ENCODE measurements at regions not wholly inside any gene's neighbourhood (a gene's known extent, or its start where the extent isn't known, plus 50 kb on each side); places are given as distances from the start of the nearest gene placed in this dataset.

GRCh38 chr18:78776151-78776550 lies 203.5 kb upstream of the SALL3 start:
- TF ChIP-seq, protein P1, sequence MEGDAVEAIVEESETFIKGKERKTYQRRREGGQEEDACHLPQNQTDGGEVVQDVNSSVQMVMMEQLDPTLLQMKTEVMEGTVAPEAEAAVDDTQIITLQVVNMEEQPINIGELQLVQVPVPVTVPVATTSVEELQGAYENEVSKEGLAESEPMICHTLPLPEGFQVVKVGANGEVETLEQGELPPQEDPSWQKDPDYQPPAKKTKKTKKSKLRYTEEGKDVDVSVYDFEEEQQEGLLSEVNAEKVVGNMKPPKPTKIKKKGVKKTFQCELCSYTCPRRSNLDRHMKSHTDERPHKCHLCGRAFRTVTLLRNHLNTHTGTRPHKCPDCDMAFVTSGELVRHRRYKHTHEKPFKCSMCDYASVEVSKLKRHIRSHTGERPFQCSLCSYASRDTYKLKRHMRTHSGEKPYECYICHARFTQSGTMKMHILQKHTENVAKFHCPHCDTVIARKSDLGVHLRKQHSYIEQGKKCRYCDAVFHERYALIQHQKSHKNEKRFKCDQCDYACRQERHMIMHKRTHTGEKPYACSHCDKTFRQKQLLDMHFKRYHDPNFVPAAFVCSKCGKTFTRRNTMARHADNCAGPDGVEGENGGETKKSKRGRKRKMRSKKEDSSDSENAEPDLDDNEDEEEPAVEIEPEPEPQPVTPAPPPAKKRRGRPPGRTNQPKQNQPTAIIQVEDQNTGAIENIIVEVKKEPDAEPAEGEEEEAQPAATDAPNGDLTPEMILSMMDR (IDR thresholded peaks at IDR 0.05), result no peak
- Histone ChIP-seq H3K36me3 (no peaks in the 10 kb centered on the region), H3K9me3 (no peaks in the 10 kb centered on the region), H3K27ac (no peak overlapping the region), H3K4me1 (no peaks in the 10 kb centered on the region), H3K4me3 (no peak overlapping the region), H3K27me3 (ENCODE audit: low read depth) (peaks cover 4% of the 10 kb centered on the region)
- DNase-seq (no peak), ATAC-seq (no peak)
- intact Hi-C loops (cut with DNase I), result no loop called here

- TF ChIP-seq, protein P1 (IDR thresholded peaks at IDR 0.05), result no peak
- no peaks in the 10 kb centered on the region for H3K27me3 ChIP-seq (ENCODE audit: low read depth)
- no peaks in the 10 kb centered on the region for H3K4me1 ChIP-seq
- no peak overlapping the region for H3K4me3 ChIP-seq
- no peaks in the 10 kb centered on the region for H3K9me3 ChIP-seq
- ATAC-seq (no peak), DNase-seq (no peak)
- H3K27ac ChIP-seq, result no peak overlapping the region
- intact Hi-C loops (cut with DNase I), result no loop called here
- H3K36me3 ChIP-seq, result no peaks in the 10 kb centered on the region
Observed at GRCh38 chr18:78776706-78777285, 202.8 kb upstream of the SALL3 start.

GRCh38 chr18:78777992-78778391 lies 201.6 kb upstream of the SALL3 start:
- no peak overlapping the region for H3K27ac ChIP-seq
- H3K4me1 ChIP-seq, result no peaks in the 10 kb centered on the region
- no peaks in the 10 kb centered on the region for H3K36me3 ChIP-seq
- intact Hi-C loops (cut with DNase I), result no loop called here
- DNase-seq (no peak), ATAC-seq (no peak)
- H3K4me3 ChIP-seq, result no peak overlapping the region
- H3K9me3 ChIP-seq, result no peaks in the 10 kb centered on the region
- TF ChIP-seq, protein P1 (IDR thresholded peaks at IDR 0.05), result no peak
- H3K27me3 ChIP-seq (ENCODE audit: low read depth), result no peaks in the 10 kb centered on the region

DNA sequence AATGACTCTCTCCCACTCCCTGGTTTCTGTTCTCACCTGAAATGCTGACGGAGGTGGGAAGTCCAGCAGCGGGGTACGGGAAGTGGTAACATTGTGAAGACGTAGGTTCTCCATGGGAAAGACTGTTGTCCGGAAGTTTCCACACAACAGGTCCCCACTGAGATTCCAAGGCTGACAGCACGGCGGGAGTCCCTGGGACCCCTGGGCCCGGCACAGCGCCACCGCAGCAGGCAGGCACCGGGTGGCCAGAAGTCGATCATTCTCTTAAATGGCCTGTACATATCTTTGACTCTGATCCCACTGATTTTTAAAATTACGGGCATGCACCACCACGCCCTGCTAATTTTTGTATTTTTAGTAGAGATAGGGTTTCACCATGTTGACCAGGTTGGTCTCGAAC lies 201.0 kb upstream of the SALL3 start:
- Histone ChIP-seq H3K27ac (no peak overlapping the region), H3K4me1 (no peaks in the 10 kb centered on the region), H3K4me3 (no peak overlapping the region), H3K9me3 (no peaks in the 10 kb centered on the region), H3K36me3 (no peaks in the 10 kb centered on the region), H3K27me3 (ENCODE audit: low read depth) (no peaks in the 10 kb centered on the region)
- intact Hi-C loops (cut with DNase I), result no loop called here
- ATAC-seq (no peak), DNase-seq (no peak)
- TF ChIP-seq, protein P1 (IDR thresholded peaks at IDR 0.05), result no peak

DNA sequence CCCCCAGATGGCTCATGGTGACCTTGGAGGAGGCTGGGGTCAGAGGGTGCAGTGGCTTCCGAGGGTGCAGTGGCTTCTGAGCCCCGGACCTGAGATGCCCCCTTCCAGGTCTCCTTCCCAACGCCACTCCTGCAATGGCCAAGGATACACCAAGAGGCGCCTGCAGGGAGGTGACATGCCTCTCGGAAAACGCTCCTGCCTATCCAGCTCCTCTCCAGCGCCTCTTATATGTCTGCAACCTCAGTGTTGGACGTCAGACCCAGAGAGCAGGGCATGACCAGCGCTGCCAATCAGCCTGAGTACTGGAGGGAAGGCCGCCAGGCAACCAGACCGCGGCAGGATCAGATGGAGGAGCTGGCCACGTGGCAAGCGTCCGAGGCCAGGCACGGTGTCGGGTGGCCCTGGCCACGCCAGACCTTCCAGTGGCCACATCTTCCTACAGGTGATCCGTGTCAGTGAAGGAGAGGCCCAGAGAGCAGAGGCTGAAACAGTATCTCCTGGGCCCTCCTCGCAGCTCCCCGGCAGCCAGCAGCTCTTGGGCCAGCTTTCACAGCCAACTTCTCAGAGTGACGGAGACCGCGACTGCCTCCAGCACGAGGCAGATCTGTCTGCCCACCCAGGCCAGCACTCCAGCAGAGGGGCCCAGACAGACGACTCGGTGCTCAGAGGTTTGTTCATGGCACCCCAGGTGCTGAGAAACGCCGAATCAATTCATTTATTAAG lies 199.5 kb upstream of the SALL3 start:
- no peak for ATAC-seq
- Histone ChIP-seq H3K36me3 (no peaks in the 10 kb centered on the region), H3K4me3 (no peak overlapping the region), H3K27me3 (ENCODE audit: low read depth) (no peaks in the 10 kb centered on the region), H3K27ac (no peak overlapping the region), H3K9me3 (no peaks in the 10 kb centered on the region), H3K4me1 (no peaks in the 10 kb centered on the region)
- intact Hi-C loops (cut with DNase I), result no loop called here
- TF ChIP-seq, protein P1 (IDR thresholded peaks at IDR 0.05), result no peak
- DNase-seq, result no peak

Data from lower lobe of right lung (tissue), 2 donors.